Keratinocyte (primary cell): ENCODE measurements at regions not wholly inside any gene's neighbourhood (a gene's known extent, or its start where the extent isn't known, plus 50 kb on each side); places are given as distances from the start of the nearest gene placed in this dataset.
A peak's percentile ranks its signal among the peaks of the same experiment; 100 is the strongest.

Source experiments
- DNase-seq: peaks from one replicate; pipeline ENCODE4 v3.0.0-alpha.2; 2011; ENCODE audit warnings: low read depth, missing footprints, low spot score
- FAIRE-seq: peaks from 2 replicates; lab custom pipeline; 2011; peaks lifted over from hg19 to GRCh38; lab: Jason Lieb, UNC
- H2AFZ ChIP-seq: 2 replicates; pipeline ENCODE4 v1.6.0; 2012; ENCODE audit warnings: low read length, control low read depth, inconsistent platforms; ENCODE audit not compliant: control insufficient read depth
- H3K27ac ChIP-seq: 2 replicates; pipeline ENCODE4 v1.5.1; 2011; ENCODE audit warnings: low read length; ENCODE audit not compliant: control insufficient read depth, insufficient read depth
- H3K27me3 ChIP-seq: 3 replicates; pipeline ENCODE4 v1.6.0; 2011; ENCODE audit warnings: low read length; ENCODE audit not compliant: control insufficient read depth, insufficient read depth; ENCODE audit errors: extremely low read depth
- H3K36me3 ChIP-seq, 2 experiments: 2 replicates in 1 of 2; 3 replicates in 1 of 2; pipeline ENCODE4 v1.5.1; 2011; ENCODE audit warnings: low read length in 2 of 2, mild to moderate bottlenecking in 1 of 2; ENCODE audit not compliant: control insufficient read depth in 2 of 2, insufficient read depth in 2 of 2; ENCODE audit errors: extremely low read depth in 1 of 2
- H3K4me1 ChIP-seq: 3 replicates; pipeline ENCODE4 v1.5.1; 2011; ENCODE audit warnings: low read length; ENCODE audit not compliant: control insufficient read depth, insufficient read depth; ENCODE audit errors: extremely low read depth
- H3K4me2 ChIP-seq: 3 replicates; pipeline ENCODE4 v1.6.0; 2011; ENCODE audit warnings: low read depth, low read length; ENCODE audit not compliant: control insufficient read depth, insufficient read depth; ENCODE audit errors: extremely low read depth
- H3K4me3 ChIP-seq, 3 experiments: fragments of 200-600 bp in 1 of 3; sonication (generic) in 1 of 3; 2 replicates in 2 of 3; 3 replicates in 1 of 3; pipeline ENCODE4 v1.5.1; 2011 to 2016; ENCODE audit warnings: low read length in 3 of 3, mild to moderate bottlenecking in 3 of 3, control low read depth in 2 of 3, inconsistent platforms in 1 of 3, low read depth in 1 of 3, mixed read lengths in 1 of 3, mixed run types in 1 of 3, moderate library complexity in 1 of 3; ENCODE audit not compliant: control insufficient read depth in 2 of 3, insufficient read depth in 2 of 3; ENCODE audit errors: extremely low read depth in 1 of 3
- H3K79me2 ChIP-seq: 2 replicates; pipeline ENCODE4 v1.6.0; 2012; ENCODE audit warnings: low read length; ENCODE audit not compliant: control insufficient read depth, insufficient read depth
- H3K9ac ChIP-seq: 3 replicates; pipeline ENCODE4 v1.6.0; 2011; ENCODE audit warnings: low read length; ENCODE audit not compliant: control insufficient read depth, insufficient read depth; ENCODE audit errors: extremely low read depth
- H3K9me1 ChIP-seq: 3 replicates; pipeline ENCODE4 v1.6.0; 2011; ENCODE audit warnings: low read length; ENCODE audit not compliant: control insufficient read depth, insufficient read depth; ENCODE audit errors: extremely low read depth
- H3K9me3 ChIP-seq: 2 replicates; pipeline ENCODE4 v1.5.1; 2012; ENCODE audit warnings: low read depth, low read length; ENCODE audit not compliant: control insufficient read depth
- H4K20me1 ChIP-seq: 3 replicates; pipeline ENCODE4 v1.6.0; 2011; ENCODE audit warnings: low read length; ENCODE audit not compliant: control insufficient read depth, insufficient read depth; ENCODE audit errors: extremely low read depth
- EZH2 ChIP-seq: IDR thresholded peaks from one replicate; pipeline ENCODE4 v1.6.1; 2012; ENCODE audit warnings: inconsistent platforms, mild to moderate bottlenecking, low read length, moderate library complexity
- dilution Hi-C: fragments of 300-500 bp; cut with MboI; formaldehyde crosslinking; loops from one replicate; pipeline ENCODE4 v1.7.0; 2020; ENCODE audit warnings: low sequenced_read_pairs; ENCODE audit not compliant: extremely low pct_ligation_motif_present
- TF ChIP-seq, protein P1 (sequence below), 3 experiments: IDR thresholded peaks in 1 of 3; conservative IDR thresholded peaks in 1 of 3; optimal IDR thresholded peaks in 1 of 3; 2 replicates in 2 of 3; 3 replicates in 1 of 3; pipeline versions ENCODE3 to v1.5.1; 2011; ENCODE audit warnings: low read length in 3 of 3, mild to moderate bottlenecking in 3 of 3, moderate library complexity in 2 of 3, control low read depth in 1 of 3, inconsistent platforms in 1 of 3; ENCODE audit not compliant: insufficient read depth in 2 of 3; ENCODE audit errors: extremely low read depth in 1 of 3

DNA sequence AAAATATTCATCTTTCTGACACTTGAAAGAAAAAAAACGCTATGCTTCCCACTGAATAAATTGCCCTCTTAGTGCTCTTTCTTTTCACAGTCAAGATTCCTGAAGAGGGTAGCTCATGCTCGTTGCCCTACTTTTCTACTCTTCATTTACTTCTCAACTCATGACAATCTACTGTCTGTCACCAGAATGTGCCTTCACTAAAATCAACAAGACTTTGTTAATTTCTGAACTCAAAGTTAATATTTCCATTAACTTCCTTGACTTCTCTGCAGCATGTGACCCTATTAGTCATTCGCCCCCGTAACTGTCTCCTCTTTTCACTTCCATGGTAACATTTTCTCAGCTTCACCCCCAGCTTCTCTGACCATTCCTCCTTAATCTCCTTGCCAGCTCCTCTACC, 98.9 kb upstream of the MAPRE2 start:
- Histone ChIP-seq H2AFZ (no peak overlapping the region), H3K9me3 (no peaks in the 10 kb centered on the region), H3K27me3 (peaks cover 4% of the 10 kb centered on the region), H3K79me2 (no peaks in the 10 kb centered on the region), H3K27ac (no peak overlapping the region), H4K20me1 (no peaks in the 10 kb centered on the region), H3K4me1 (no peaks in the 10 kb centered on the region), H3K9me1 (no peaks in the 10 kb centered on the region), H3K4me2 (no peak overlapping the region), H3K36me3 (no peaks in the 10 kb centered on the region), H3K9ac (no peak overlapping the region), H3K4me3 (no peak overlapping the region)
- dilution Hi-C loops = no loop called here
- no peak for TF ChIP-seq EZH2
- TF ChIP-seq, protein P1, sequence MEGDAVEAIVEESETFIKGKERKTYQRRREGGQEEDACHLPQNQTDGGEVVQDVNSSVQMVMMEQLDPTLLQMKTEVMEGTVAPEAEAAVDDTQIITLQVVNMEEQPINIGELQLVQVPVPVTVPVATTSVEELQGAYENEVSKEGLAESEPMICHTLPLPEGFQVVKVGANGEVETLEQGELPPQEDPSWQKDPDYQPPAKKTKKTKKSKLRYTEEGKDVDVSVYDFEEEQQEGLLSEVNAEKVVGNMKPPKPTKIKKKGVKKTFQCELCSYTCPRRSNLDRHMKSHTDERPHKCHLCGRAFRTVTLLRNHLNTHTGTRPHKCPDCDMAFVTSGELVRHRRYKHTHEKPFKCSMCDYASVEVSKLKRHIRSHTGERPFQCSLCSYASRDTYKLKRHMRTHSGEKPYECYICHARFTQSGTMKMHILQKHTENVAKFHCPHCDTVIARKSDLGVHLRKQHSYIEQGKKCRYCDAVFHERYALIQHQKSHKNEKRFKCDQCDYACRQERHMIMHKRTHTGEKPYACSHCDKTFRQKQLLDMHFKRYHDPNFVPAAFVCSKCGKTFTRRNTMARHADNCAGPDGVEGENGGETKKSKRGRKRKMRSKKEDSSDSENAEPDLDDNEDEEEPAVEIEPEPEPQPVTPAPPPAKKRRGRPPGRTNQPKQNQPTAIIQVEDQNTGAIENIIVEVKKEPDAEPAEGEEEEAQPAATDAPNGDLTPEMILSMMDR (optimal IDR thresholded peaks at IDR 0.05 in 1 of 3, IDR thresholded peaks at IDR 0.05 in 1 of 3, conservative IDR thresholded peaks at IDR 0.05 in 1 of 3; ENCODE audit: extremely low read depth in 1 of 3, insufficient read depth in 2 of 3, low read length in 3 of 3) = no peak
- FAIRE-seq = no peak
- no peak for DNase-seq

DNA sequence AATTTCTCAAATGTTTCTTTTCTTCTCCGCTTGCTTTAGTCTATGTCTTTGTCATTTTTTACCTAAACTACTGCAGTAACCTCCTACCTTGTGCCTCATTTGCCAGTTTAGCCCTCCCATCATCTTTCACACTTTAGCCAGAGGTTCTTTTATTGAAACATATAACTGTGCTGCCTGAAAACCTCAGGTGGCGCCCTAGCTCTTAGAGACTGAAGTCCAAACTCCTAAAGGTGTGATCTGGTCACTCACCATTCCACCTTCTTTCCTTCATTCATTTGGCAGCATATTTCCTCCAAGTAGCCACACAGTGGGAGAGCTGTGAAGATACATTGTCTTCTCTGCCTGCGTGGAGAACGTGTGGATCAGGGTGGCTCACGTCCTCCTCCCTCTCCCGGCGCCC, 98.2 kb upstream of the MAPRE2 start:
- TF ChIP-seq, protein P1 (optimal IDR thresholded peaks at IDR 0.05 in 1 of 3, IDR thresholded peaks at IDR 0.05 in 1 of 3, conservative IDR thresholded peaks at IDR 0.05 in 1 of 3; ENCODE audit: extremely low read depth in 1 of 3, insufficient read depth in 2 of 3, low read length in 3 of 3) = peak in 1 of 3 experiments; percentile 21
- no peak for TF ChIP-seq EZH2
- Histone ChIP-seq H3K9ac (no peak overlapping the region), H3K27me3 (peaks cover 4% of the 10 kb centered on the region), H3K4me3 (no peak overlapping the region), H4K20me1 (no peaks in the 10 kb centered on the region), H3K36me3 (no peaks in the 10 kb centered on the region), H3K4me2 (no peak overlapping the region), H3K27ac (no peak overlapping the region), H3K9me3 (no peaks in the 10 kb centered on the region), H3K9me1 (no peaks in the 10 kb centered on the region), H3K4me1 (no peaks in the 10 kb centered on the region), H3K79me2 (no peaks in the 10 kb centered on the region), H2AFZ (no peak overlapping the region)
- dilution Hi-C loops = no loop called here
- no peak for DNase-seq
- no peak for FAIRE-seq
